ENCODE measurements at regions not wholly inside any gene's neighbourhood (a gene's known extent, or its start where the extent isn't known, plus 50 kb on each side); places are given as distances from the start of the nearest gene placed in this dataset.

DNA sequence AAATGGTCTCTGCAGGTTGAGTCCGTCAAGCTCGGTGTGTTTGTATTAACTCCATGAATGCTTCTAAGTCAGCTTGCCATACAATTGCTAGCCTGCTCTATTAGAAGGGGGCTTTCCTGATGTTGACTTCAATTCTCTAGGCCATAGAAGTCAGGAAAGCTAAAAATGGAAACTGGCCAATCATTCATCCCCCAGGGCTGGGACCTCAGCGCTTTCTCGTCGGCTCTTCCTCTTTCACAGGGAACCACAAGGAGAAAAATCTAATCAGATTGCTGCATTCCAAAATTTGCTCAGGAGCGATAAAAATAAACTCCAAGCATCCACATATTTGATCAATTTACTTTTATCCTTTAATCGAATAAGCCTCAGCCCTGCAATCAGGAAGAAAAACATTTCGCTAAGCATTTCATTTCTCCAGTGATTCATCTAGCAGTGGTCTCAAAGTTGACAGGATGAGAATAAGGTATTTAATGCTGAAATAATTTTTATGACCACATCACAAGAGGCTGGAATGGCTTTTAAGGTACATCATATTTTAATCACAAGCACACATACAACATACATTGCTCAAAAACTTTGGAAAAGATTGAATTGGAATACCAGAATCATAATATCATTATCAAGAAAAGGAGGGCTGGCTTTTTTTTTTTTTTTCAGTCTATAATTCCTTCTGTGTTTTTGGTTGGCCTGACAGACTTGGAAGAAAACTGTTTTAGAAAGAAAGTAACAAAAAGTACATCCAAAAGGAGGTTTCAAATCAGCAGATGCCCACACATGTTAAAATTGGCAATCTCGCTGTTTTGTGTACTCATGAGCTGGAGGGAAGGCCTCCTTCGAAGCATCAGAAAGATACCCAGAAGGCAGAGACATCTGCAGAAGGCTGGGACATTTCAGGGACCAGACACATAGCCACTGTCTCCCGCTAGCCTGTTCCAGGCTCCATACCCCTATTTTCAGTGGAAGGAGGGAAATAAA, 316.3 kb downstream of the NUAK1 start:
- H3K27me3 Mint-ChIP-seq: peaks cover 2 to 7% of the 10 kb centered on the region in 2 donors
- Histone ChIP-seq H3K27me3 (ENCODE audit: insufficient read depth, low read length, poor library complexity, severe bottlenecking) (no peaks in the 10 kb centered on the region), H3K4me3 (ENCODE audit: low read length) (no peak overlapping the region), H3K36me3 (ENCODE audit: insufficient read depth, low read length) (no peaks in the 10 kb centered on the region), H3K4me1 (ENCODE audit: insufficient read depth, low read length) (no peaks in the 10 kb centered on the region), H3K27ac (ENCODE audit: low read depth, low read length) (no peak overlapping the region), H3K9me3 (ENCODE audit: low read length) (no peaks in the 10 kb centered on the region)
- H3K36me3 Mint-ChIP-seq: no peaks in the 10 kb centered on the region
- H3K27ac Mint-ChIP-seq: no peak overlapping the region
- POLR2A ChIA-PET: no interaction called here
- peak overlapping the region in 1 of 7 donors; percentile 23 for H3K4me3 Mint-ChIP-seq
- no peaks in the 10 kb centered on the region for H3K4me1 Mint-ChIP-seq
- H3K9me3 Mint-ChIP-seq: peaks cover 0 to 8% (median 0%) of the 10 kb centered on the region in 5 donors
- no peak for DNase-seq
- CTCF ChIA-PET: no interaction called here

DNA sequence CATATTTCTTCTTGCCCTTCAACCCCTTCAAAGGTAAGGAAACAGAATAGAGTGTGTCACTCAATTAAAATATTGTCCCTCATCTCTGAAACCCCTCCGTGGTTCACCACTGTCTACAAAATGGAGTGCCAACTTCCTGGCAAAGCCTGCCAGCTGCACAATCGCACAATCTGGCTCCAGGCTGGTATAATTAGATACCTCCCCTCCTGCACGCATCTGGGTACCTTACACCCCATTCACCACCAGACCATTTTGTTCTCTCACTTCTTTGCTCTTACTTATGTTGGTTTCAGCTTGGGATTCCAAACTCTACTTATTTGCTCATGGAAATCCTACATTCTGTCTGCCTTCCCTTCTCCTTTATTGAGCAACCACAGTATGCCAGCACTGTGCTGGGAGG, 314.9 kb downstream of the NUAK1 start:
- Mint-ChIP-seq H3K4me1 (no peaks in the 10 kb centered on the region), H3K4me3 (no peak overlapping the region), H3K36me3 (no peaks in the 10 kb centered on the region), H3K9me3 (peaks cover 0 to 8% (median 0%) of the 10 kb centered on the region in 5 donors), H3K27ac (no peak overlapping the region), H3K27me3 (peaks cover 0 to 7% of the 10 kb centered on the region in 2 donors)
- H3K36me3 ChIP-seq (ENCODE audit: insufficient read depth, low read length): no peaks in the 10 kb centered on the region
- DNase-seq: no peak
- H3K9me3 ChIP-seq (ENCODE audit: low read length): no peaks in the 10 kb centered on the region
- H3K4me1 ChIP-seq (ENCODE audit: insufficient read depth, low read length): no peaks in the 10 kb centered on the region
- ChIA-PET CTCF (no interaction called here), POLR2A (no interaction called here)
- H3K27me3 ChIP-seq (ENCODE audit: insufficient read depth, low read length, poor library complexity, severe bottlenecking): no peaks in the 10 kb centered on the region
- no peak overlapping the region for H3K4me3 ChIP-seq (ENCODE audit: low read length)
- H3K27ac ChIP-seq (ENCODE audit: low read depth, low read length): no peak overlapping the region

DNA sequence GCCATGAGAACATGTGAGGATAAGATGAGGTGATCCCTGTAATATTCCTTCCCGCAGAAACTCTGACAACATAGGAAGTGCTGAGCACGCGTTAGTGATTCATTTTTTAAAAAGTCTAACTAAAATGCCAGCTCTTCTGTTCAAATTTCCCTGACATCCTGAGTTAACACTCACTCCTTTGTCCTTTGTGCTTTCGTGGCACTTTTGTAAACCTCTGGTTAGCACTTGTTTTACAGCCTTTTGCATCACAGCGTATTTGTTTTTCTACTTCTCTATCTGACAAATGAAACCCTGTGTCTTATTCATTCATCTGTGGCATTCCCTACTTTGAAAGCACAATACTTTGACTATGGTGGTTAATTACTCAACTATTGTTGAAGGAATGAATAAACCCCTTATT, 313.6 kb downstream of the NUAK1 start:
- ChIA-PET CTCF (no interaction called here), POLR2A (no interaction called here)
- Histone ChIP-seq H3K27me3 (ENCODE audit: insufficient read depth, low read length, poor library complexity, severe bottlenecking) (no peaks in the 10 kb centered on the region), H3K27ac (ENCODE audit: low read depth, low read length) (no peak overlapping the region), H3K36me3 (ENCODE audit: insufficient read depth, low read length) (no peaks in the 10 kb centered on the region), H3K4me1 (ENCODE audit: insufficient read depth, low read length) (no peaks in the 10 kb centered on the region), H3K4me3 (ENCODE audit: low read length) (no peak overlapping the region), H3K9me3 (ENCODE audit: low read length) (no peaks in the 10 kb centered on the region)
- peaks cover 0 to 7% of the 10 kb centered on the region in 2 donors for H3K27me3 Mint-ChIP-seq
- no peak overlapping the region for H3K27ac Mint-ChIP-seq
- H3K4me3 Mint-ChIP-seq: no peak overlapping the region
- peaks cover 0 to 8% (median 0%) of the 10 kb centered on the region in 5 donors for H3K9me3 Mint-ChIP-seq
- no peaks in the 10 kb centered on the region for H3K36me3 Mint-ChIP-seq
- H3K4me1 Mint-ChIP-seq: no peaks in the 10 kb centered on the region
- DNase-seq: no peak

DNA sequence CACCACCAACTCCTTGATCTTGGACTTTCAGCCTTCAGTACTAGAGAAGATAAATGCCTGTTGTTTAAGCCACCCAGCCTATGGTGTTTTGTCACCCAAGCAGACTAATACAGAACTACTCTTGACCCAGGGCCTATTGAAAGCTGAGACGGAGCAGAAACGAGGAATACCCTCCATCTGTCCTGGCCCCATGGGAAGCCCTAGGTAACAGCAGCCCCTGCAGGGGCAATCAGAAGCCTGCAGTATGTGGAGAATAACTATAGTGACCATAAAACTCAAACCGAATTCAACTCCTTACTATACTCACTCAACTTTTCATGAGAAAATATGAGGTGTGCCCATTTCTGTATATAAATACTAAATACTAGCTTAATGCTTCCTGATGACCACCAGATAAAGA, 307.4 kb downstream of the NUAK1 start:
- no peaks in the 10 kb centered on the region for H3K9me3 ChIP-seq (ENCODE audit: low read length)
- Mint-ChIP-seq H3K9me3 (no peaks in the 10 kb centered on the region), H3K27ac (no peak overlapping the region), H3K4me1 (no peaks in the 10 kb centered on the region), H3K4me3 (no peak overlapping the region), H3K27me3 (no peaks in the 10 kb centered on the region), H3K36me3 (no peaks in the 10 kb centered on the region)
- H3K27me3 ChIP-seq (ENCODE audit: insufficient read depth, low read length, poor library complexity, severe bottlenecking): no peaks in the 10 kb centered on the region
- H3K27ac ChIP-seq (ENCODE audit: low read depth, low read length): no peak overlapping the region
- ChIA-PET POLR2A (no interaction called here), CTCF (no interaction called here)
- no peak overlapping the region for H3K4me3 ChIP-seq (ENCODE audit: low read length)
- H3K36me3 ChIP-seq (ENCODE audit: insufficient read depth, low read length): no peaks in the 10 kb centered on the region
- DNase-seq: no peak
- H3K4me1 ChIP-seq (ENCODE audit: insufficient read depth, low read length): no peaks in the 10 kb centered on the region

GRCh38 chr12:105832021-105832420, 306.7 kb downstream of the NUAK1 start:
- ChIA-PET CTCF (no interaction called here), POLR2A (no interaction called here)
- Histone ChIP-seq H3K4me1 (ENCODE audit: insufficient read depth, low read length) (no peaks in the 10 kb centered on the region), H3K27me3 (ENCODE audit: insufficient read depth, low read length, poor library complexity, severe bottlenecking) (no peaks in the 10 kb centered on the region), H3K27ac (ENCODE audit: low read depth, low read length) (no peak overlapping the region), H3K4me3 (ENCODE audit: low read length) (no peak overlapping the region), H3K36me3 (ENCODE audit: insufficient read depth, low read length) (no peaks in the 10 kb centered on the region), H3K9me3 (ENCODE audit: low read length) (no peaks in the 10 kb centered on the region)
- no peaks in the 10 kb centered on the region for H3K4me1 Mint-ChIP-seq
- H3K4me3 Mint-ChIP-seq: no peak overlapping the region
- no peak overlapping the region for H3K27ac Mint-ChIP-seq
- no peaks in the 10 kb centered on the region for H3K27me3 Mint-ChIP-seq
- no peaks in the 10 kb centered on the region for H3K36me3 Mint-ChIP-seq
- no peaks in the 10 kb centered on the region for H3K9me3 Mint-ChIP-seq
- DNase-seq: no peak

GRCh38 chr12:105832806-105833205, 305.9 kb downstream of the NUAK1 start:
- Histone ChIP-seq H3K27ac (ENCODE audit: low read depth, low read length) (no peak overlapping the region), H3K27me3 (ENCODE audit: insufficient read depth, low read length, poor library complexity, severe bottlenecking) (no peaks in the 10 kb centered on the region), H3K36me3 (ENCODE audit: insufficient read depth, low read length) (no peaks in the 10 kb centered on the region), H3K4me3 (ENCODE audit: low read length) (no peak overlapping the region), H3K4me1 (ENCODE audit: insufficient read depth, low read length) (no peaks in the 10 kb centered on the region), H3K9me3 (ENCODE audit: low read length) (no peaks in the 10 kb centered on the region)
- Mint-ChIP-seq H3K9me3 (no peaks in the 10 kb centered on the region), H3K36me3 (no peaks in the 10 kb centered on the region), H3K27ac (no peak overlapping the region), H3K4me1 (no peaks in the 10 kb centered on the region), H3K4me3 (no peak overlapping the region), H3K27me3 (no peaks in the 10 kb centered on the region)
- ChIA-PET CTCF (no interaction called here), POLR2A (no interaction called here)
- no peak for DNase-seq

DNA sequence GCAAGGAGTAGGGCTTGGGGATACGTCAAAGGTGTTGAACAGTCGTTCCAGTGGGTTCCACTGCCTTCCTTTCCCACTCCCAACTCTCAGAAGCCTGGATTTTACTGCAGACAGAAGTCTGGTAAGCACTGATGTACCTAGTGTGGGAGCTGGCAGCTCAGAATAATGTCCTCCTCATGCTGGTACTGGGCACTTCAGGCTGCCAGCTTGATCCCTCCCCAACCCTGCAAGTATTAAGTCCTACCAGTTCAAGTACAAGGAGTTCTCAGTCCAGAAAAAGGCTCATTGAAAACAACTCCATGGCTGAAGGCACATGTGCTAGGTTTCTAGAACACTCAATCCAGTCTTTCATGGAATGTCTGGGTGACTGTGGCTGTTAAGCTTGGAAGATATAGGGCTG, 304.3 kb downstream of the NUAK1 start:
- no peak overlapping the region for H3K27ac Mint-ChIP-seq
- H3K4me3 Mint-ChIP-seq: no peak overlapping the region
- H3K27me3 Mint-ChIP-seq: no peaks in the 10 kb centered on the region
- no peak for DNase-seq
- H3K9me3 Mint-ChIP-seq: no peaks in the 10 kb centered on the region
- ChIA-PET CTCF (no interaction called here), POLR2A (no interaction called here)
- H3K9me3 ChIP-seq (ENCODE audit: low read length): no peaks in the 10 kb centered on the region
- no peaks in the 10 kb centered on the region for H3K27me3 ChIP-seq (ENCODE audit: insufficient read depth, low read length, poor library complexity, severe bottlenecking)
- H3K36me3 Mint-ChIP-seq: no peaks in the 10 kb centered on the region
- no peaks in the 10 kb centered on the region for H3K4me1 ChIP-seq (ENCODE audit: insufficient read depth, low read length)
- H3K4me3 ChIP-seq (ENCODE audit: low read length): no peak overlapping the region
- no peaks in the 10 kb centered on the region for H3K36me3 ChIP-seq (ENCODE audit: insufficient read depth, low read length)
- no peaks in the 10 kb centered on the region for H3K4me1 Mint-ChIP-seq
- H3K27ac ChIP-seq (ENCODE audit: low read depth, low read length): no peak overlapping the region

DNA sequence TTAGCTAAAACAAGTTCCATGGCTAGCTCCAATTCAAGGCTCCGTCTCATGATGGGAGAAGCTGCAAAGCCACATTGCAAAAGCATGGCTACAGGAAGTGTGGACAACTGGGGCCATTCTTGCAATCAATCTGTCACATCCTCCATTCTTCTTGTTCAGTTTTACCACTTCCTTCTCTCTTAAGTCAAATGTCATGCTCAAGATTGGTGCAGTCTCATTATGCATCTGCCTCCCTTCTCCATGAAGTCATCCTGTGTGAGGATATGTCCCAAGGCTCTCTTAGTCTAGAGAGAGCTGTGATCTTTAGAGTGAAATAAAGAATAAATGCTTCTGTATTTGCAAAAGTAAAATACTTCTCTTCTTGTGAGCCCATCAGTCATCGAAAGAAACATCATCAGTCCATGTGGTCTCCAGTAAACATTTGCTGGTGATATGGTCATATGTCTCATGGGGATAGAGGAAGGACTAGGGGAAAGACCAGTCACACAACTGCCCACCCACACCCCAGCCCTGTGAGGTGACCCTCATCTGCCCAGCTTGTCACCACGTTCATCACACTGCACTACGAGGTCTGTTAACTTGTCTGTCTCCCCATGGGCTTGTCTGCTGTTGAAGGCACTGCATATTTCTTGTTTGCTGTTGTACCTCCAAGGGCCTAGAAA, 303.0 kb downstream of the NUAK1 start:
- Mint-ChIP-seq H3K36me3 (no peaks in the 10 kb centered on the region), H3K9me3 (no peaks in the 10 kb centered on the region), H3K4me1 (no peaks in the 10 kb centered on the region), H3K27me3 (no peaks in the 10 kb centered on the region), H3K4me3 (no peak overlapping the region), H3K27ac (no peak overlapping the region)
- no peak overlapping the region for H3K4me3 ChIP-seq (ENCODE audit: low read length)
- POLR2A ChIA-PET: no interaction called here
- DNase-seq: no peak
- no peaks in the 10 kb centered on the region for H3K9me3 ChIP-seq (ENCODE audit: low read length)
- H3K36me3 ChIP-seq (ENCODE audit: insufficient read depth, low read length): no peaks in the 10 kb centered on the region
- no peaks in the 10 kb centered on the region for H3K4me1 ChIP-seq (ENCODE audit: insufficient read depth, low read length)
- no peak overlapping the region for H3K27ac ChIP-seq (ENCODE audit: low read depth, low read length)
- CTCF ChIA-PET: no interaction called here
- no peaks in the 10 kb centered on the region for H3K27me3 ChIP-seq (ENCODE audit: insufficient read depth, low read length, poor library complexity, severe bottlenecking)
